GM10248 (cell line): ENCODE measurements at regions not wholly inside any gene's neighbourhood (a gene's known extent, or its start where the extent isn't known, plus 50 kb on each side); places are given as distances from the start of the nearest gene placed in this dataset.
"Not testable (repeated sequence)": the region's sequence is repeated elsewhere in the genome, so short reads cannot be mapped to it uniquely, and the experiment has no call there.

Experiments used
- CTCF ChIA-PET: fragments of 300-600 bp; sonication (Branson Sonifier 250); formaldehyde crosslinking; extraction: SDS; loops from one replicate; lab custom pipeline; 2021; ENCODE audit warnings: antibody characterized with exemption; lab: Yijun Ruan, JAX
- POLR2A ChIA-PET: fragments of 350-650 bp; sonication (Branson Sonifier 250); formaldehyde crosslinking; extraction: SDS; loops from one replicate; lab custom pipeline; 2020; ENCODE audit warnings: antibody characterized with exemption; lab: Yijun Ruan, JAX
- DNase-seq: peaks from one replicate; pipeline ENCODE4 v3.0.0; 2012; ENCODE audit errors: extremely low spot score
- TF ChIP-seq, protein P1 (sequence below): IDR thresholded peaks from 2 replicates; pipeline ENCODE4 v1.5.1; 2012; ENCODE audit warnings: mild to moderate bottlenecking, low read depth; ENCODE audit errors: extremely low read depth, missing control alignments, control extremely low read depth

DNA sequence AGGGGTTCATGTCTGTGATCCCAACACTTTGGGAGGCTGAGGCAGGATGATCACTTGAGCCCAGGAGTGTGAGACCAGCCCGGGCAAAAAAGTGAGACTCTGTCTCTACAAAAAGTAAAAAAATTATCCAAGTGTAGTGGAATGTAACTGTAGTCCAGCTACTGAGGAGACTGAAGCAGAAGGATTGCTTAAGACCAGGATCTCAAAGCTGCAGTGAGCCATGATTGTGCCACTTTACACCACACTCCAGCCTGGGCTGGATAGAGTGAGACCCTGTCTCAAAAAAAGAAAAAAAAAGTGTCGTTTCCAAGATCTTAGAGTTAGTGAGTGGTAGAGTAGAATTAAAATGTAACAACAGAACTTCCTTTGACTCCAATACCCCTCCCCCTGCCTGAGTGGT is 589.4 kb upstream of the MBL2 start:
- TF ChIP-seq, protein P1, sequence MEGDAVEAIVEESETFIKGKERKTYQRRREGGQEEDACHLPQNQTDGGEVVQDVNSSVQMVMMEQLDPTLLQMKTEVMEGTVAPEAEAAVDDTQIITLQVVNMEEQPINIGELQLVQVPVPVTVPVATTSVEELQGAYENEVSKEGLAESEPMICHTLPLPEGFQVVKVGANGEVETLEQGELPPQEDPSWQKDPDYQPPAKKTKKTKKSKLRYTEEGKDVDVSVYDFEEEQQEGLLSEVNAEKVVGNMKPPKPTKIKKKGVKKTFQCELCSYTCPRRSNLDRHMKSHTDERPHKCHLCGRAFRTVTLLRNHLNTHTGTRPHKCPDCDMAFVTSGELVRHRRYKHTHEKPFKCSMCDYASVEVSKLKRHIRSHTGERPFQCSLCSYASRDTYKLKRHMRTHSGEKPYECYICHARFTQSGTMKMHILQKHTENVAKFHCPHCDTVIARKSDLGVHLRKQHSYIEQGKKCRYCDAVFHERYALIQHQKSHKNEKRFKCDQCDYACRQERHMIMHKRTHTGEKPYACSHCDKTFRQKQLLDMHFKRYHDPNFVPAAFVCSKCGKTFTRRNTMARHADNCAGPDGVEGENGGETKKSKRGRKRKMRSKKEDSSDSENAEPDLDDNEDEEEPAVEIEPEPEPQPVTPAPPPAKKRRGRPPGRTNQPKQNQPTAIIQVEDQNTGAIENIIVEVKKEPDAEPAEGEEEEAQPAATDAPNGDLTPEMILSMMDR, result no peak
- POLR2A ChIA-PET, result no interaction called here
- CTCF ChIA-PET, result no interaction called here
- DNase-seq, result no peak

- no peak for DNase-seq
- TF ChIP-seq, protein P1, result no peak
- POLR2A ChIA-PET, result no interaction called here
- CTCF ChIA-PET, result no interaction called here
These were observed 588.7 kb upstream of the MBL2 start for GRCh38 chr10:53361281-53361680.

DNA sequence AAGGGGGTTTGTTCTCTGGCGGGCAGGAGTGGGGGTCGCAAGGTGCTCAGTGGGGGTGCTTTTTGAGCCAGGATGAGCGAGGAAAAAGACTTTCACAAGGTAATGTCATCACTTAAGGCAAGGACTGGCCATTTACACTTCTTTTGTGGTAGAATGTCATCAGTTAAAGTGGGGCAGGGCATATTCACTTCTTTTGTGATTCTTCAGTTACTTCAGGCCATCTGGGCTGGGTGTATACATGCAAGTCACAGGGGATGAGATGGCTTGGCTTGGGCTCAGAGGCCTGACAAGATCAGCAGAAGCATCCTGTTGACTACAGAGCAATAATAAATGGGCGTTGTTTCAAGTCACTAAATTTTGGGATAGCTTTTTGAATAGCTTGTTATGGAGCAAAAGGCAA is 586.4 kb upstream of the MBL2 start:
- CTCF ChIA-PET, DNase-seq, POLR2A ChIA-PET: not testable (repeated sequence)

DNA sequence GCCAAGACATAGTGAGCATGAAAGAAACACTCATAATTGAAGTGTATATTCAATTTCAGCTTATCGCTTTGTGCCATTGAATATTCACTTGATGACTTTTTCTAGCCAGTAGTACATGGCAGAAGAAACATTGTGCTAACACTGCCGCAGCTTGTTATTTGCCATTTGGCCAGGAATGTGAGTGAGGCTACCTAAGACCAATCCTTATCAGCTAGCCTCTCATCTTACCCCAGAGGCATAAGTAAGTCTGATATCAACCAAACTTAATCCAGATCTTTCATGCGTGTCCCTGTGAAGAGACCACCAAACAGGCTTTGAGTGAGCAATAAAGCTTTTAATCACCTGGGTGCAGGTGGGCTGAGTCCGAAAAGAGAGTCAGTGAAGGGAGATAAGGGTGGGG is 586.0 kb upstream of the MBL2 start:
- TF ChIP-seq, protein P1, result no peak
- no peak for DNase-seq
- ChIA-PET POLR2A (no interaction called here), CTCF (no interaction called here)

- TF ChIP-seq, protein P1, result no peak
- DNase-seq, result no peak
- ChIA-PET CTCF (no interaction called here), POLR2A (no interaction called here)
These were observed 585.0 kb upstream of the MBL2 start for GRCh38 chr10:53357587-53357986.

- no peak for DNase-seq
- TF ChIP-seq, protein P1, result no peak
- POLR2A ChIA-PET, result no interaction called here
- CTCF ChIA-PET, result interaction anchor here (2.9 kb wide), 1 partner anchor 11 kb away, joined by 7 read pairs; no protein-coding TSS in a partner anchor
These were observed 584.2 kb upstream of the MBL2 start for GRCh38 chr10:53356616-53357349.

DNA sequence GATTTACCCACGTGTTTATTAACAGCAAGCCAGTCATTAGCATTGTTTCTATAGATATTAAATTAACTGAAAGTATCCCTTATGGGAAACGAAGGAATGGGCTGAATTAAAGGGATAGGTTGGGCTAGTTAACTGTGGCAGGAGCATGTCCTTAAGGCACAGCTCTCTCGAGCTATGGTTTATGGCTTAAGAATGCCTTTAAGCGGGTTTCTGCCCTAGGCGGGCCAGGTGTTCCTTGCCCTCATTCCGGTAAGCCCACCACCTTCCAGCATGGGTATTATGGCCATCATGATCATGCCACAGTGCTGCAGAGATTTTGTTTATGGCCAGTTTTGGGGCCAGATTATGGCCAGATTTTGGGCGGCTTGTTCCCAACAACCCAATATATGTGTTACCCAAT is 569.9 kb upstream of the MBL2 start:
- POLR2A ChIA-PET, DNase-seq: not testable (repeated sequence)
- CTCF ChIA-PET, result interaction anchor here (1.8 kb wide), 1 partner anchor 53 kb away, joined by 4 read pairs; no protein-coding TSS in a partner anchor

GRCh38 chr10:53338199-53338598 is 565.6 kb upstream of the MBL2 start:
- DNase-seq, POLR2A ChIA-PET: not testable (repeated sequence)
- CTCF ChIA-PET, result interaction anchor here (1.6 kb wide), 1 partner anchor 10 kb away, joined by 4 read pairs; no protein-coding TSS in a partner anchor

DNA sequence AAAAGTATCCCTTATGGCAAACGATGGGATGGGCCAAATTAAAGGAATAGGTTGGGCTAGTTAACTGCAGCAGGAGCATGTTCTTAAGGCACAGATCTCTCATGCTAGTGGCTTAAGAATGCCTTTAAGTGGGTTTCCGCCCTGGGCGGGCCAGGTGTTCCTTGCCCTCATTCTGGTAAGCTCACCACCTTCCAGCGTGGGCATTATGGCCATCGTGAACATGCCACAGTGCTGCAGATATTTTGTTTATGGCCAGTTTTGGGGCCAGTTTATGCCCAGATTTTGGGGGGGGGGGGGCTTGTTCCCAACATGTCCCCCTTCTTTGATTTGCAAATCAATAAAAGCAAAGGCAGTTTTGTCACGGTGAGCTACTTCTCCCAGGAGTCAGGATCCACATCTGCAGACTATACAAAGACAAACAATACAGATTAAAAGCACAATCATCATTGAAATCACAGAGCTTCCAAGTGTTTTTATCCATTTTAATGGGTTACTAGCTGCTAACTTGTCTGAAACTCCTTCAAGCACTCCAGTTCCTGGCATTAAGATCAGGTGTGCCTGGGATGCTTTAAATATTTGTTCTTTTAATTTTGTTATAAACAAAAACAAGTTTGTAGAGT is 563.3 kb upstream of the MBL2 start:
- POLR2A ChIA-PET, DNase-seq: not testable (repeated sequence)
- CTCF ChIA-PET, result interaction anchor here (1.9 kb wide), 1 partner anchor 9 kb away, joined by 6 read pairs; no protein-coding TSS in a partner anchor
